ENCODE measurements at regions not wholly inside any gene's neighbourhood (a gene's known extent, or its start where the extent isn't known, plus 50 kb on each side); places are given as distances from the start of the nearest gene placed in this dataset.

DNA sequence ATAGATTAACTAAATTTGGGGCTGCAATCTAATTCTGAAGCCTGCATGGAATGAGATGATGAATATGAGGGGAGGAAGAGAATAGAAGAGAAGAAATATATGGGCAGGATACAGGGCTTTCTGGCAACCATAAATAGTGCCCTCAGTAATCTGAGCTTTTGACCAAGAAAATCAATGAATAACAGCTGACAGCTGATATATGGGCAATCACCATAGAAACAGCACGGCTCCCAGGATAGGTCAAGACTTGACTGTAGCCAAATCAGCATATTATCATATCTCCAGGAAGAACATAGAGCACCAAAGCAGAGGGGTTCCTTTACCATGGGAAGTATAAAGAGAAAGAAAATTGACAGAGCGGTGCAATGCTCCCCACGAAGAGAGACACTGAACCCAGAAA is 643.8 kb upstream of the TENM4 start:
- TF ChIP-seq, protein P1, sequence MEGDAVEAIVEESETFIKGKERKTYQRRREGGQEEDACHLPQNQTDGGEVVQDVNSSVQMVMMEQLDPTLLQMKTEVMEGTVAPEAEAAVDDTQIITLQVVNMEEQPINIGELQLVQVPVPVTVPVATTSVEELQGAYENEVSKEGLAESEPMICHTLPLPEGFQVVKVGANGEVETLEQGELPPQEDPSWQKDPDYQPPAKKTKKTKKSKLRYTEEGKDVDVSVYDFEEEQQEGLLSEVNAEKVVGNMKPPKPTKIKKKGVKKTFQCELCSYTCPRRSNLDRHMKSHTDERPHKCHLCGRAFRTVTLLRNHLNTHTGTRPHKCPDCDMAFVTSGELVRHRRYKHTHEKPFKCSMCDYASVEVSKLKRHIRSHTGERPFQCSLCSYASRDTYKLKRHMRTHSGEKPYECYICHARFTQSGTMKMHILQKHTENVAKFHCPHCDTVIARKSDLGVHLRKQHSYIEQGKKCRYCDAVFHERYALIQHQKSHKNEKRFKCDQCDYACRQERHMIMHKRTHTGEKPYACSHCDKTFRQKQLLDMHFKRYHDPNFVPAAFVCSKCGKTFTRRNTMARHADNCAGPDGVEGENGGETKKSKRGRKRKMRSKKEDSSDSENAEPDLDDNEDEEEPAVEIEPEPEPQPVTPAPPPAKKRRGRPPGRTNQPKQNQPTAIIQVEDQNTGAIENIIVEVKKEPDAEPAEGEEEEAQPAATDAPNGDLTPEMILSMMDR (IDR thresholded peaks at IDR 0.05), result no peak
- TF ChIP-seq ZFX (IDR thresholded peaks at IDR 0.05; ENCODE audit: borderline replicate concordance), result no peak
